ENCODE measurements at regions not wholly inside any gene's neighbourhood (a gene's known extent, or its start where the extent isn't known, plus 50 kb on each side); places are given as distances from the start of the nearest gene placed in this dataset.

- Mint-ChIP-seq H3K27me3 (ENCODE audit: low read depth) (peaks cover 15% of the 10 kb centered on the region), H3K9me3 (peaks cover 2% of the 10 kb centered on the region), H3K4me1 (peaks cover 10% of the 10 kb centered on the region), H3K27ac (no peak overlapping the region), H3K36me3 (ENCODE audit: low read depth) (no peaks in the 10 kb centered on the region), H3K4me3 (no peak overlapping the region)
- no peak for TF ChIP-seq CTCF (IDR thresholded peaks at IDR 0.05; ENCODE audit: unreplicated experiment in 3 of 3)
Measured at GRCh38 chr1:14108356-14109275, 408.6 kb downstream of the PRDM2 start.

- Mint-ChIP-seq H3K4me3 (no peak overlapping the region), H3K27me3 (ENCODE audit: low read depth) (peaks cover 20% of the 10 kb centered on the region), H3K27ac (no peak overlapping the region), H3K9me3 (peaks cover 2% of the 10 kb centered on the region), H3K36me3 (ENCODE audit: low read depth) (no peaks in the 10 kb centered on the region), H3K4me1 (peaks cover 10% of the 10 kb centered on the region)
- TF ChIP-seq CTCF (IDR thresholded peaks at IDR 0.05; ENCODE audit: unreplicated experiment in 3 of 3): no peak
Measured at GRCh38 chr1:14109276-14109635, 409.3 kb downstream of the PRDM2 start.

- no peaks in the 10 kb centered on the region for H3K36me3 Mint-ChIP-seq (ENCODE audit: low read depth)
- TF ChIP-seq CTCF (IDR thresholded peaks at IDR 0.05; ENCODE audit: unreplicated experiment in 3 of 3): no peak
- H3K27me3 Mint-ChIP-seq (ENCODE audit: low read depth): peaks cover 20% of the 10 kb centered on the region
- peaks cover under 1% of the 10 kb centered on the region for H3K9me3 Mint-ChIP-seq
- H3K4me3 Mint-ChIP-seq: no peak overlapping the region
- H3K27ac Mint-ChIP-seq: no peak overlapping the region
- peaks cover 13% of the 10 kb centered on the region for H3K4me1 Mint-ChIP-seq
Measured at GRCh38 chr1:14110040-14110439, 410.1 kb downstream of the PRDM2 start.

- Mint-ChIP-seq H3K4me3 (no peak overlapping the region), H3K27ac (no peak overlapping the region), H3K27me3 (ENCODE audit: low read depth) (peaks cover 26% of the 10 kb centered on the region), H3K9me3 (peaks cover 3% of the 10 kb centered on the region), H3K36me3 (ENCODE audit: low read depth) (no peaks in the 10 kb centered on the region), H3K4me1 (peaks cover 13% of the 10 kb centered on the region)
- TF ChIP-seq CTCF (IDR thresholded peaks at IDR 0.05; ENCODE audit: unreplicated experiment in 3 of 3): no peak
Measured at GRCh38 chr1:14111121-14111520, 411.1 kb downstream of the PRDM2 start.

- H3K27ac Mint-ChIP-seq: no peak overlapping the region
- H3K27me3 Mint-ChIP-seq (ENCODE audit: low read depth): peaks cover 32% of the 10 kb centered on the region
- no peak for TF ChIP-seq CTCF (IDR thresholded peaks at IDR 0.05; ENCODE audit: unreplicated experiment in 3 of 3)
- no peak overlapping the region for H3K4me3 Mint-ChIP-seq
- peaks cover 3% of the 10 kb centered on the region for H3K9me3 Mint-ChIP-seq
- peaks cover 13% of the 10 kb centered on the region for H3K4me1 Mint-ChIP-seq
- H3K36me3 Mint-ChIP-seq (ENCODE audit: low read depth): no peaks in the 10 kb centered on the region
Measured at GRCh38 chr1:14112613-14113012, 412.6 kb downstream of the PRDM2 start.

- no peaks in the 10 kb centered on the region for H3K36me3 Mint-ChIP-seq (ENCODE audit: low read depth)
- peaks cover 3% of the 10 kb centered on the region for H3K9me3 Mint-ChIP-seq
- no peak overlapping the region for H3K27ac Mint-ChIP-seq
- peaks cover 32% of the 10 kb centered on the region for H3K27me3 Mint-ChIP-seq (ENCODE audit: low read depth)
- no peak overlapping the region for H3K4me3 Mint-ChIP-seq
- H3K4me1 Mint-ChIP-seq: peaks cover 13% of the 10 kb centered on the region
- TF ChIP-seq CTCF (IDR thresholded peaks at IDR 0.05; ENCODE audit: unreplicated experiment in 3 of 3): no peak
Measured at GRCh38 chr1:14113271-14113670, 413.3 kb downstream of the PRDM2 start.
